Vagina (tissue), 2 donors: ENCODE measurements at regions not wholly inside any gene's neighbourhood (a gene's known extent, or its start where the extent isn't known, plus 50 kb on each side); places are given as distances from the start of the nearest gene placed in this dataset.

ENCODE experiments used
- POLR2A ChIP-seq, 2 donors: fragments of 450-650 bp; IDR thresholded peaks; one replicate each; pipeline ENCODE4 v1.6.1; 2017; ENCODE audit warnings: antibody characterized with exemption in 2 of 2, mild to moderate bottlenecking in 2 of 2, moderate library complexity in 2 of 2
- TF ChIP-seq, protein P1 (sequence below), 3 experiments: fragments of 450-650 bp in 2 of 3; fragments of 200-600 bp in 1 of 3; sonication (generic) in 1 of 3; IDR thresholded peaks; one replicate each; pipeline ENCODE4 v1.5.1; 2017 to 2019; ENCODE audit warnings: antibody characterized with exemption in 3 of 3, mild to moderate bottlenecking in 2 of 3, moderate library complexity in 2 of 3

DNA sequence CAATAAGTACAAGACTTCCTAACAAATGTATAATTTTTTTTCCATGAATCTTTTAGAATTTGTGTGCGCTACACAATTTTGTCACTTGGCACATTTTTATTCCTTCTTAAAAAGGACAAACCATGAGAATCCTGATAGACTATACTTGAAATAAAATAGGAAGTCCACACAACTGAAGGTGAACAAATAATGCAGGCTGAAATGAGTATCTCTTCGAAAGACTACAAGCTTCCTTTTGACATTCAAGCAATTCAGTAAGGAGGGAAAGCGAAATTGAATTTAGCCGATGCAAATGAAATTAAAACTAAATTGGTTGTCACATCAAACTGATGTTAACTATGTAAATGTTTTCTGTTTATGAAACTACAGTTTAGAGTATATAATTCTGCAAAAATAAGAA is 374.4 kb upstream of the CCNH start:
- TF ChIP-seq, protein P1, sequence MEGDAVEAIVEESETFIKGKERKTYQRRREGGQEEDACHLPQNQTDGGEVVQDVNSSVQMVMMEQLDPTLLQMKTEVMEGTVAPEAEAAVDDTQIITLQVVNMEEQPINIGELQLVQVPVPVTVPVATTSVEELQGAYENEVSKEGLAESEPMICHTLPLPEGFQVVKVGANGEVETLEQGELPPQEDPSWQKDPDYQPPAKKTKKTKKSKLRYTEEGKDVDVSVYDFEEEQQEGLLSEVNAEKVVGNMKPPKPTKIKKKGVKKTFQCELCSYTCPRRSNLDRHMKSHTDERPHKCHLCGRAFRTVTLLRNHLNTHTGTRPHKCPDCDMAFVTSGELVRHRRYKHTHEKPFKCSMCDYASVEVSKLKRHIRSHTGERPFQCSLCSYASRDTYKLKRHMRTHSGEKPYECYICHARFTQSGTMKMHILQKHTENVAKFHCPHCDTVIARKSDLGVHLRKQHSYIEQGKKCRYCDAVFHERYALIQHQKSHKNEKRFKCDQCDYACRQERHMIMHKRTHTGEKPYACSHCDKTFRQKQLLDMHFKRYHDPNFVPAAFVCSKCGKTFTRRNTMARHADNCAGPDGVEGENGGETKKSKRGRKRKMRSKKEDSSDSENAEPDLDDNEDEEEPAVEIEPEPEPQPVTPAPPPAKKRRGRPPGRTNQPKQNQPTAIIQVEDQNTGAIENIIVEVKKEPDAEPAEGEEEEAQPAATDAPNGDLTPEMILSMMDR (IDR thresholded peaks at IDR 0.05) = no peak
- TF ChIP-seq POLR2A (IDR thresholded peaks at IDR 0.05) = no peak
